GM21717 (cell line): ENCODE measurements at regions not wholly inside any gene's neighbourhood (a gene's known extent, or its start where the extent isn't known, plus 50 kb on each side); places are given as distances from the start of the nearest gene placed in this dataset.

ENCODE experiments used
- ATAC-seq: cut with Tn5 transposase; IDR thresholded peaks from one replicate; pipeline ENCODE4 v1.9.1; 2021; ENCODE audit warnings: mild to moderate bottlenecking, moderate library complexity; ENCODE audit not compliant: unreplicated experiment

DNA sequence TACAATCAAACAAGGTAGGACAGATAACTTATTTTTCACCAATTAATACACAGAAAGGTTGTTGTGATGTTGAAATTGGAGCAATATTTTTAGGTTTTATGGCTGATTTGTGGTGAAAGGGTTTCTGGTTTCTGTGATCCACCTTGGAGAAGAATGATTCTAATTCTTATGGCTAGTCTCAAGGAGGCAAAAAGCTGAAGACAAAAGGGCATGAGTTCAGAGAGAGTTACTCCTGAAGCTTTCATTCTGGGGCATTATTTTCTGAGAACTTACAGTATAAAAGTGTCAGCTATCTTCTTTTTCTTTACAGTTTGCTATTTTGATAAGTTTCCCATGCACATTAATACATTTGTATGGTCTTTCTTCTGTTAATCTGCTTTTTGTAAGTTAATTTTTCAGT is 372.4 kb upstream of the CCDC179 start:
- ATAC-seq, result no peak

DNA sequence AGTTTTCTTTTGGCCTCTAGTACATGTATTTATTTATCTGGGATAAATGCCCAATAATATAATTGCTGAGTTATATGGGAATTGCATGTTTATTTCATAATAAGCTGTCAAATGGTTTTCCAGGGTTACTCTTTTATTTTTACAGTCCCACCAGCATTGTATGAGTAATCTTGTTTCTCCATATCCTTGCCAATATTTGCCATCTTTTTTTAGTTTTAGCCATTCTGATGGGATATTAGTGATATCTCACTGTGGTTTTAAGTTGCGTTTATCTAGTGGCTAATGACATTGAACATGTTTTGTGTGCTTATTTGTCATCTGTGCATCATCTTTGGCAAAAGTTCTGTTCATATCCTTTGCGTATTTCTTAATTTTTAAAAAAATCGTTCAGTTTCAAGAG is 372.8 kb upstream of the CCDC179 start:
- ATAC-seq, result no peak

DNA sequence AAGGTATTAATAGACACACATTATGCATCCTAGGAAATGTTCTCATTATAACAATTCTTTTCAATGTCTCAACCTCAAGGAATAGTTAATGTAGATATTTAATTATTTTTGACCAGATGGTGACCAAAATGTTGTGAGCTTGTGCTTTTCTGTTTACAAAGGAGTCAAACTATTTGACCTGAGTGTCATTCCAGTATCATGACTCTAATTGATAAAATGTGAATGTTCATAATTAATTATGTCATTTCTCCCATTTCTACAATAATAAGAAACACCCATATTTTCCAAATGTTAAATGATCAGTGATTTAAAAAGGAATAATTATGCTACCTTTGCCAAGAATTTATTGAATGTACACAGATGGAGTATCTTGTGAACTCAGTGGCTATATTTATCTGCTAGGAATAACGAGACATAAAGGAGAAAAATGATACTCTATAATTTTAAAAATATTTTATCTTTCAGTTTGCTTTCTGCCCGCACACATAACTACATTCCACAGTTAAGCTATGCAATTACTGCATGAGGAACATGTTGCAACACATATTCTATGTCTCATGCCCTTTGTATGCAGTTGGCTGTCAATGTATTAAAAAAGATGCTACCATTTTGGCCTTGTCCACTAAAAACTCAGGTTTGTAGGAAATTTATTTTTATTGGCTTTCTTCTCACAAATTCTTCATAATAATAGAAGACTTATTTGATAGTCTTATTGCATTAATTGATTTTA is 376.7 kb upstream of the CCDC179 start:
- no peak for ATAC-seq

DNA sequence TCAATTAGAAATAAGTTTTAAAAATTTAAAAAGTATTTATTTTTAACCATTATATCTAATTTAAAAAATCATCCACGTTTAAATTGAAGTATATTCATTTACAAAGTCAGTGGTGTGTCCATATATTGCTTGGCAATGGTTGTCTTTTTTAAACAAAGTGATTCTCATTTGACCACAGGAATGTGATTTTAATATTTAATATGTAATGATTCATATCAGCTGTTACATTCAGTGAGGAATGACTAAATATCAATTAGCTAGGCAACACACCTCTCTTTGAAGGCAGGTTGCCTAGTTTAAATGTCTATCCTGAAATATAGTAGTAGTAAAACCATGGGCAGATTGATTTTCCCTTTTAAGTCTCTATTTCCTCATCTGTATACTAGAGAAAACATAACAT is 392.2 kb upstream of the CCDC179 start:
- no peak for ATAC-seq

DNA sequence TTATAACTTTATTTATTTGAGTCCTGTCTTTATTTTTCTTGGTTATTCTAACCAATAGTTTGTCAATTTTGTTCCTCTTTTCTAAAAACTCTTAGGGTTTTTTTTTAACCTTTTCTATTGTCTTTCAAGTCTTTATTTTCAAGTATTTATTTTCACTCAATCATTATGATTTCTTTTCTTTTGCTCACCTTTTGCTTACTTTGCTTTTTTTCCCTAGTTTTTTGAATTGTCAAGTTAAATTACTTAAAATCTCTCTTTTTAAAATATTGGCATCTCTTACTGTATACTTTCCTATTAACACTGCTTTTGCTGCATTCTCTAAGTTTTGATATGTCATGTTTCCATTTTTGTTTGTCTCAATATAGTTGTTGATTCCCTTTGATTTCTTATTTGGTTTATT is 396.8 kb upstream of the CCDC179 start:
- no peak for ATAC-seq

DNA sequence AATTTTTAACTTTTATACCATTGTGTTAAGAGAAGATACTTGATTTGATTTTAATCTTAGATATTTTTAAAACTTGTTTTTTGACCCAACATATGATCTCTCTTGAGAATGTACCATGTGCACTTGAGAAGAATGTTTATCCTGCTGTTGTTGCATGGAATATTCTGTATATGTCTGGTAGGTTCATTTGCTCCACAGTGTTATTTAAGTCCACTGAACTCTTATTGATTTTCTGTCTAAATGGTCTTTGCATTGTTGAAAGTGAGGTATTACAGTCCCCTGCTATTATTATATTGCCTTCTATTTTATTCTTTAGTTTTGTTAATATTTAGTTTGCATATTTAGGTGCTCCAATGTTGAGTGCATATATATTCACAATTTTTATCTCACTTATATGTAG is 397.3 kb upstream of the CCDC179 start:
- no peak for ATAC-seq

DNA sequence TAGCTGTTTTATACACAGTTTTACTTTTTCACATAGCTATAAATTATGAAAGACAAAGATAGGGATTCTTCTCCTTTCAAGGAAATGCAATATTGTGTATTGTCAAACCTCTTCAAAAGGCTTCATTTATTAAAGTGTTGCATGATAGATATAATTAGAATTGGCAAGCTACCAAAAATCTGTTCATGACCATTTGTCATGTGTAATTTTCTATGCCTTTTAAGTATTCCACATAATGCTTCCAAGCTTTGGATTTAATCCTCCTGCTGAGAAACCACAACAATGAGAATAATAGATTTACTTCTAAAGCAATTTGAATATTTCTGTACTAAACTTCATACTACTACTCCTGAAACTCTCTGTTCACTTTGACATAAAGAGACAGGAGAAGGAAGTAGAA is 403.2 kb upstream of the CCDC179 start:
- ATAC-seq, result no peak

DNA sequence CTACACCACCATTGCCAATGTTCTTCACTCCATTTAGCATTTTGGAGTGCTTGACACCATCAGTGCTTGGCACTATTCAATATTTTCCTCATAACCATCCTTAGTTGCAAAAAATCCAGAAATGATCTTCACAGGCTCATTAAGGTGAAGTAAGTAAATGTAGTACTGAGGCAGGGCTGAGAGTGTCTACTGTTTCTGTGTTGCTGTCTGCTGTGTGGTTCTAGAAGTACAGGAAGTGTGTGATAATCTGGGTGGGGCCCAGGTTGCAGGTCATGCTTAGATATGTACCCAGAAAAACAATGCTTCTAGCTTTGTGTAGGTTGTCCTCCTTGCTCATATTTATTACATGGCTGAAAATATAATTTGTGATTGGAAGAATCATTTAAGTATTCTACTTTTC is 411.8 kb upstream of the CCDC179 start:
- ATAC-seq, result no peak

DNA sequence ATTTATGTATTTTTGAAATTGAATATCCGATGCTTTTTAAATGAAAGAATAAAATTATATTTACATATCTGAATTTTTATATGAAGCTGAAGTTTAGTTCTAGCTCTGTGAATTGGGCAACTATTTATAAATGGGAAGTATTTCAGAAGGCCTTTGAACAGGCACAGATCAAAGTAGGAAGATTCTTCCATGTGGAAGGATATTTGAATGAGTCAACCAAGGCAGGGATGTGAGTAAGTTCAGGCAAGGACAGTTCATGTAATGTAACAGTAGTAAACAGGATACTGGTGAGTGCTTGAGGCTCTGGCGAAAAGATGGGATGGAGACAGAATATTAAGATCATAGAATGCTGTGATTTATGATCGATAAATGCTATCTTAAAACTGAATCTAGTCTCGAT is 417.8 kb upstream of the CCDC179 start:
- no peak for ATAC-seq

DNA sequence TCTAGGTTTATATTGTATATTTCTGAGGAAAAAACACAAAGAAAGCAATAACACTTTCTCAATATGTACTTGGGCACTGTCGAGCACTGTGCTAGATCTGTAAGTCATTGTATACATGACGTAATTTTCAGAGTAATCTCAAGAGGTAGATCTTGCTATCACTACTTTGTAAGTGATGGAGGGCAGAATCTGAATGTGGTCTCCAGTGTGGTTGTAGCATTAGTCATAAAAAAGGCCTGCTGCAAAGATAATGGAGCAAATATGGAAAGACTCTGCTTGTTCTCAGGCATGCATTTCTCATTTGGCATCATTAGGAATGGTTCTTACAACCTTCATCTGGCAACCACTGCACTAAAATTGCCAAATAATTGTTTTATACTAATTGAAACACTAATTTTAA is 419.8 kb upstream of the CCDC179 start:
- no peak for ATAC-seq

DNA sequence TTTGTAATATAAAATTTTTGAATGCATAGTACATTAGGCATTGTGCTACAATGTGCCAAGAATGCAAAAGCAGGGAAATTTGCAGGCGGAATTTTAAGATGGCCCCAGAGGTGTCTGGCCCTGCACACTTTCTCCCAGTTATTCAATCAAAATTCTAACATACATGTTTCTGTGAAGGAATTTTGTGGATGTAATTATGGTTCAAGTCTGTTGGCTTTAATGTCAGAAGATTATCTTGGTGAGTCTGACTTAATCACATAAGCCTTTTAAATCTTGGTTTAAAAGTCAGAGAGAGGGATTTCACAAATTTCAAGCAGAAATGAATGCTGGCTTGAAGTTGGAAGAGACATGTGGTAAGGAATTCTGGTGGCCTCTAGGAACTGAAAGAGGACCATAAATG is 423.4 kb upstream of the CCDC179 start:
- ATAC-seq, result no peak

DNA sequence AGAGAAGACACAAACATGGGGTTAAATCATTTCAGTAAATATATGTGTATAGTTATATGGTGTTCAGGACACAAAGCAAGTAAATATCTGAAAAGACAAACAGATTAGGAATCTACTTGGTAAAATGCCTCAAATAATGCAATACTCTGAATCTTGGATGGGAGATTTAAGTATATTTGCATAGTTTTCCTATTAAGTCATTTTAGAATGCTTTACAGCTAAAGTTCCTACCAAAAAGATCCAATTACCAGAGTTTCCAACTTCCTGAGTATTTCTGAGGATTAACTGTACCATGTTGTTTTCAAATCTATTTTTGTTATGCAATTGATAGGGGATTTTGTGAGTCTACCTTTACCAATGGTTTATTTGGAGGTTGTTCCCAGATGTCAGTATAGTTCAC is 424.4 kb upstream of the CCDC179 start:
- ATAC-seq, result no peak

DNA sequence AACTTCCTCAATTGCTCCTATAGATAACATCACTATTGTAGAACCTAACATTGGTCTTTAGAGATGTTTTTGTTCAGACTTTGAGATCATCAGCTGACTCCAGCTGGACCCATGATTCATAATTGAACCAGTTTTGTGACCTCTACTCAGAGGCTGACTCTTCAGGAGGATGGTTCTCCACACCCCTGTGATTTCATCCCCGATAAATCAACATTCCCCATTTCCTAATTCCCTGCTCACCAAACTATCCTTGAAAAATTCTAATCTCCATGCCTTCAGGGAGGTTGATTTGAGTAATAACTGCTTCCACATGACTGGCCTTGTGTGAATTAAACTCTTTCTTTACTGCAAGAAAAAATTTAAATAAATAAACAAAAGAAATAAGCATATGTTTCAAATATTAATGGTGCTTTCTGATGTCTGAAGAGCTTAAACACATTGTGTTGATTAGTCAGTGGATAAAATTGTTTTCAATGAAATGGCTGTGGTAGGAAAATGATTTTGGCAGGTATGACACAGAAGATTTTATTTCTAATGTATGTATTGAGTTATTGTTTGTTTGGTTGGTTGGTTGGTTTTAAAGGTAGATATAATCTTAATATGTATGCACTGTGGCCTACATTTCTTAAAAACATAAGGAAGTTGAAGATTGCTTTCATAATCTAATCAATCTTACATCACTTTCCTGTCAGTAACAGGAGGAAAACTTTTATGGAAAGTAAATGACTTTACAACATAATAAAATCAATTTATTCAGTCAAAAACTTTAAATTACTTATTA is 427.9 kb upstream of the CCDC179 start:
- no peak for ATAC-seq

DNA sequence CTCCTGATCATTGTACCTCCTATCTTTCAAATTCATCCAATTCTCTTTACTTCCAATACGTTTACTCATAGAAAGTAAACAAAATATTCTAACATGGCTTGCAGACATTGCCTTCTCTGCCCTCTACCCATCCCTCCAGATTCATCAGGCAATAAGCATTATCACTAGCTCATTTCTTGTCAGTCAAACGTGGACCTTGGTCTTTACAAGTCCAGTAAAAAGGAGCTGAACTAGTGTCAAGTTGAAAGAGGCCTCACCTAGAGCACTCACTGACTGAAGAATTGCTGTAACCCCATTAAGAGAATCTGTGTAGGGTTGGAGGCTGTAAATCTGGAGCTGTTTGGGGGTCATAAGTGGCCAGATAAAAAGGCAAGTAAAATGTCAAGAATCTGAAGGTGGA is 435.0 kb upstream of the CCDC179 start:
- ATAC-seq, result no peak

DNA sequence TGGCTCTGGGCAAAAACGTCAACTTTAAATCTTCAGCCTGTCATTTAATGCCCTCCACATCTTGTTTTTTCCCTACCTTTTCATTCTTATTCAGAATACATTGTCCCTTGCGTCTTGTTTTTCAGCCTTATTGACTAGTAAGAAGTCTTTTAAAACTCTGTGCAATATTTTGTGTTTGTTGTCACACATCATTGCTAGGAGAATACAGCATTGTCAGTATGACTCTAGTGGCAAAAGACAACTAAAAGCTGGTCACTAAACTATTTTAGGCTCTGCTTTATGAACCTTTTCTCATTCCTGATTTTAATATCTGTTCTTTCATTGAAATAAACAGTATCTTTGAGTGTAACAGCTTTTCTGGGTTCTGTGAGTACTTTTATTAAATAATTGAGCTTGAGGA is 447.8 kb upstream of the CCDC179 start:
- no peak for ATAC-seq

DNA sequence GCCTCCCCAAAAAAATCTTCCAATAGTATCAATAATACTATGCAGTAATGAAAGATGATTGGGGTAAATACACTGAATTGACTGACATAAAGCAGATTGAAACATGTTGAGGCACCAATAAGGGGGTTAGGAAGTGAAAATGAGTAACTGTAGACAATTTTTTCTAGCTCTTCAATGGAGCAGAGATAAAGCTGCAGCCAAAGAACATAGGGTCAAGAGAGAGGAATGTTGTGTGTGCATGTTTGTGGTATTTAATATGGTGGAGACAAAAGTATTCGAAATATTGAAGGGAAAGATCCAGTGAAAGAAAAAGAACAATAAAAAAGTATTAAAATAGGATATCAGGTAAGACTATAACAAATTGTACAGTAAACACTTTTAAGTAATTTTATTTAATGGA is 450.0 kb upstream of the CCDC179 start:
- no peak for ATAC-seq

DNA sequence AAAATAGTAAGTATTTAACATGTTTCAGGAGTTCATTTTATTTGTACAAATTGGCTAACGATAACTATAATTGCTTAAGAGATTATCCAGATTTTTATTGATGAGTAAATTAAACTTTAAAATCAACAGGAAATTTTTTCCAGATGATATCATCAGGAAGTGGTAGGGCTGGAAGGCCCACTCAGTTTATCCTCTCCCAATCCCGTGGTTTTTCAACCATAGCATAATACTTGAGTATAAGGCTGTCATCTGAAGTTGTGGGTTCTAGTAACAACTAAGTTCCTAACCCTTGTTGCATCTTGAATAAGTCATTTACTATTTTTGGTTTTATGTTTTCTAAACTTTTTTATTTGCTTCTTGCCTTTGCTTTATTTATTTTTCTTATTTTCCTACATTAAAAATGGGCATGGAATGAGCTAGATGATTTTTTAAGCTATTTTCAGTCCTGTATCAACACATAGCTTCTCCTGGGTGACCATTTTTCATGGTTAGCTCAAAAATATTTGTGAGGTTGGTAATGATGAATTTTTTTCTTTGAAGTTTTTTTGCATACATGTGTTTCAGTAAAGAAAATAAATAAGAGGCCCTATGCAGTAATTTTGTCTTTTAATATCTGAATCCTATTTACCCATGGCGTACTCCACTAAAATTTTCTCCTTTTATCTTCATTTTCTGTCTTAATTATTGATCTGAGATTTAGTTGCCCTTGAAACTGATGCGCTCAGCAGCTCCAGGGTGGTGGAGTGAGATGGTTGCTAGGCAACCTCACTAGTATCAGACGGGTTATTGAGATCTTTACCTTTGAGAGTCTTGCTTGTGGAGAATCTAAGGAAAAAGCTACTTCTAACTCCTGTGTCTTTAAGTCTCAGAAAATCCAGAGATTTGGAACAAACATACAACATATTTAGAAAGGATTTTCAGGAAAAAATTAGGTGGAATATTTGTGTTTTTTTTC is 452.0 kb upstream of the CCDC179 start:
- no peak for ATAC-seq

DNA sequence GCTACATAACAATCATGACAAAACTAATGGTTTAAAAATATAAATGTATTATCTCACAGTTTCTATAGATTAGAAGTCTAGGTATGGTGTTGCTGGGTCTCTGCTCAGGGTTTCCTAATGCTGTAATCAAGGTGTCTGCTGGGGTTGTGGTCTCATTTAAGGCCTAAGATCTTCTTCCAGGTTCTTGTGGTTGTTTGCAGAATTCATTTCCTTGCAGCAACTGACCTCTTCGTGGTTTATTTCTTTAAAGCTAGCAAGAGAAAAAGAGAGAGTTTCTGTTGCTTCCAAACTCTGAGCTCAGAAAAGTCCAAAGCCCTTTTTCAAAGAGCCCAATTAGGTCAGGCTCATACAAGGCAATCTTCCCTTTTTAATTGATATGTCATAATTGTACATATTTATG is 452.7 kb upstream of the CCDC179 start:
- no peak for ATAC-seq

DNA sequence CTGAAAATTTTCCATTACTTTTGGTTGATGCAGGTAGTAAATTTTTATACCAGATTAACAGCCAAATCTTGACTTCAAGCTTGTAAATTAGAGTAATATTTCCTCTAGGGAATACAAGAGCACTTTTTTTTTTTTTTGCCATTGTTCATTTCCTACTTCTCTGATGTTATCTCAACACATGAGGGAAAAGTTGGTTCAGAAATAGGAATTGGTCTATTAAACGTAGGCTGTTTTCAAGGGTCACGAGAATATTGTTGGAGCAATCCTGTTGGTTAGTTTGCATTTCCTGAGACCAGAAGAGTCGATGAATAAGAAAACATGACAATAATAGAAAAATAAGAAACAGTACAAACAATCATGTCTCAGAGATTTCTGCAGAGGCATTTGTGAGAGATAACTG is 453.9 kb upstream of the CCDC179 start:
- ATAC-seq, result no peak

DNA sequence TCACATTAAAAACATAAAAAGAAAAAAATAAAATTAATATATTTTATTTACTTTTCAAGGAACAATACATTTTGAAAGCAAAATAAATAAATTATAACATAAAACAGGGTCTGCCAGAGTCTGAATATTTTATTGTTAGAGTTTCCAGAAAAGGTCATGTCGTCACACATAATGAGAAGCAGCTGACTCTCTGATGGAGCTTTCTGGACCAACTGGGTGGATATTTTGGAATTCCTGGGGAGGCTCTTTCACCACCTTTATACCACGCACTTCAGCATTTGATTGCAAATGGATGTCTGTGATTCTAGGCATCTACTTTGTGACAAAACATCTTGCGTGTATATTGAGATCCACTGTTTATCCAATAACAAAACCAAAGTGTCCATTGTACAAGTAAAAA is 455.0 kb upstream of the CCDC179 start:
- no peak for ATAC-seq

DNA sequence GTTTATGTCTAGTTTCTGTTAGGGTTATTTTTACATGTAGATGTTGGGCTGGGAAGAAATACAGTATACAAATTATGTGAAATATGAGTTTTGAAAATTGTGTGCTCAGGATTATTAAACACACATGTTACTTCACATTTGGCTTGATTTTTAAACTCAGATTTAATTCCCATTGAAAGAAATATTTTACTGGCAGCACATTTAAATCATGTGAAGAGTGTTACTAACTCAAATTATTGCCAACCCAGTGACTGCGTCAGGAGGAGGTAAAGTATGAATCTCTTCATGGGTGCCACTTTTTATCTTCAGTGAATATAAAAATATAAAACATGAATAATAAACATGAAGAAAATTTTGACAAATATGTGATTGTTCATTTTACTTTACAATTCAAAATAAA is 457.5 kb upstream of the CCDC179 start:
- ATAC-seq, result no peak

DNA sequence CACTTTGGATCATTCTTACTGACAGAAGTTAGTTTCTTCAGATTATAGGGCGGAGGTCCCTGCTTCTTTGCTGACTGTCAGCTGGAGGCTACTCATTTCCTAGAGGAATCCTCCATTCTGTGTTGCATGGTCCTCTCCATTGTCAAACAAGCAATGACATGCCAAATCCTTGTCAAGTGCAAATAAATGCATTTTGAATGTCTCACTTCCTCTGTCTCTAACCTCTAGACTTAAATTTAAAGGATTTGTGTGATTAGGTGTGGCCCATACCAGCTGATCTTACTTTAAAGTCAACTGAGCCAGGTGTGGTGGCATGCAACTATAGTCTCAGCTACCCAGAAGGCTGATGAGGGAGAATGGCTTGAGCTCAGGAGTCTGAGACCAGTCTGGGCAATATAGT is 458.4 kb upstream of the CCDC179 start:
- no peak for ATAC-seq
